ENCODE measurements at regions not wholly inside any gene's neighbourhood (a gene's known extent, or its start where the extent isn't known, plus 50 kb on each side); places are given as distances from the start of the nearest gene placed in this dataset.

GRCh38 chr22:23376256-23376655 is 195.9 kb downstream of the BCR start:
- no peak for DNase-seq

GRCh38 chr22:23375031-23375827 is 194.9 kb downstream of the BCR start:
- DNase-seq, result no peak

- no peak for DNase-seq
Observed at GRCh38 chr22:23373601-23374000, 193.3 kb downstream of the BCR start.

GRCh38 chr22:23370251-23370650 is 189.9 kb downstream of the BCR start:
- no peak for DNase-seq

- DNase-seq, result no peak
Observed at GRCh38 chr22:23369054-23369685, 188.9 kb downstream of the BCR start.
